ENCODE measurements at regions not wholly inside any gene's neighbourhood (a gene's known extent, or its start where the extent isn't known, plus 50 kb on each side); places are given as distances from the start of the nearest gene placed in this dataset.
"Not testable (repeated sequence)": the region's sequence is repeated elsewhere in the genome, so short reads cannot be mapped to it uniquely, and the experiment has no call there.

- no peak for DNase-seq
Observed at GRCh38 chr5:142405023-142405422, 80.2 kb upstream of the SPRY4 start.

GRCh38 chr5:142404046-142404477 lies 79.2 kb upstream of the SPRY4 start:
- no peak for DNase-seq

GRCh38 chr5:142403583-142403982 lies 78.8 kb upstream of the SPRY4 start:
- DNase-seq: no peak

GRCh38 chr5:142402752-142403318 lies 78.0 kb upstream of the SPRY4 start:
- DNase-seq: no peak

- no peak for DNase-seq
Observed at GRCh38 chr5:142400415-142400814, 75.6 kb upstream of the SPRY4 start.

- DNase-seq: no peak
Observed at GRCh38 chr5:142399891-142400290, 75.1 kb upstream of the SPRY4 start.

GRCh38 chr5:142398730-142399055 lies 73.9 kb upstream of the SPRY4 start:
- DNase-seq: no peak

- DNase-seq: not testable (repeated sequence)
Observed at GRCh38 chr5:142398011-142398729, 73.3 kb upstream of the SPRY4 start.

- DNase-seq: no peak
Observed at GRCh38 chr5:142397178-142397577, 72.4 kb upstream of the SPRY4 start.

- DNase-seq: no peak
Observed at GRCh38 chr5:142396436-142397038, 71.7 kb upstream of the SPRY4 start.

- DNase-seq: no peak
Observed at GRCh38 chr5:142395334-142395733, 70.5 kb upstream of the SPRY4 start.

GRCh38 chr5:142391058-142391845 lies 66.4 kb upstream of the SPRY4 start:
- DNase-seq: no peak

GRCh38 chr5:142390334-142390733 lies 65.5 kb upstream of the SPRY4 start:
- DNase-seq: no peak

- no peak for DNase-seq
Observed at GRCh38 chr5:142388696-142389095, 63.9 kb upstream of the SPRY4 start.

GRCh38 chr5:142387024-142387682 lies 62.3 kb upstream of the SPRY4 start:
- DNase-seq: no peak

- no peak for DNase-seq
Observed at GRCh38 chr5:142386137-142387023, 61.6 kb upstream of the SPRY4 start.

- no peak for DNase-seq
Observed at GRCh38 chr5:142385194-142385593, 60.4 kb upstream of the SPRY4 start.

GRCh38 chr5:142384014-142384413 lies 59.2 kb upstream of the SPRY4 start:
- DNase-seq: no peak

GRCh38 chr5:142382186-142382585 lies 57.4 kb upstream of the SPRY4 start:
- DNase-seq: no peak

GRCh38 chr5:142378737-142379634 lies 54.2 kb upstream of the SPRY4 start:
- no peak for DNase-seq

GRCh38 chr5:142375944-142376411 lies 51.2 kb upstream of the SPRY4 start:
- no peak for DNase-seq
